Neural progenitor cell (in vitro differentiated cells): ENCODE measurements at regions not wholly inside any gene's neighbourhood (a gene's known extent, or its start where the extent isn't known, plus 50 kb on each side); places are given as distances from the start of the nearest gene placed in this dataset.

ENCODE experiments used
- DNase-seq: peaks from one replicate; pipeline ENCODE4 v3.0.0-alpha.2; 2016; ENCODE audit warnings: low spot score
- H2AFZ ChIP-seq: fragments of 200-600 bp; sonication (generic); replicated peaks from 2 replicates; pipeline ENCODE4 v1.6.1; 2016; ENCODE audit warnings: antibody characterized with exemption
- H3F3A ChIP-seq: fragments of 200-600 bp; sonication (generic); 2 replicates; pipeline ENCODE4 v1.6.1; 2016; ENCODE audit warnings: antibody characterized with exemption, low read depth
- H3K27ac ChIP-seq: fragments of 200-600 bp; sonication (generic); 2 replicates; pipeline ENCODE4 v1.5.1; 2016; ENCODE audit warnings: mild to moderate bottlenecking
- H3K27me3 ChIP-seq: fragments of 200-600 bp; sonication (generic); 2 replicates; pipeline ENCODE4 v1.6.1; 2016; ENCODE audit warnings: mild to moderate bottlenecking, moderate library complexity
- H3K36me3 ChIP-seq: fragments of 200-600 bp; sonication (generic); 2 replicates; pipeline ENCODE4 v1.5.1; 2016
- H3K4me1 ChIP-seq: fragments of 200-600 bp; sonication (generic); 2 replicates; pipeline ENCODE4 v1.6.1; 2016; ENCODE audit warnings: mixed run types
- H3K4me2 ChIP-seq: fragments of 200-600 bp; sonication (generic); 2 replicates; pipeline ENCODE4 v1.6.1; 2016
- H3K4me3 ChIP-seq: fragments of 200-600 bp; sonication (generic); 2 replicates; pipeline ENCODE4 v1.5.1; 2016
- H3K79me2 ChIP-seq: fragments of 200-600 bp; sonication (generic); 2 replicates; pipeline ENCODE4 v1.6.1; 2016; ENCODE audit warnings: low read depth
- H3K9ac ChIP-seq: fragments of 200-600 bp; sonication (generic); 2 replicates; pipeline ENCODE4 v1.6.1; 2016
- H3K9me3 ChIP-seq: fragments of 200-600 bp; sonication (generic); 2 replicates; pipeline ENCODE4 v1.5.1; 2016; ENCODE audit warnings: low read depth
- H4K20me1 ChIP-seq: fragments of 200-600 bp; sonication (generic); 2 replicates; pipeline ENCODE4 v1.6.1; 2016; ENCODE audit warnings: low read depth
- H3K27ac Mint-ChIP-seq: 3 replicates; pipeline ENCODE4 v1.8.0; 2021; ENCODE audit warnings: mixed read lengths
- H3K27me3 Mint-ChIP-seq: 2 replicates; pipeline ENCODE4 v1.8.0; 2022; ENCODE audit warnings: low read depth, mild to moderate bottlenecking, inconsistent platforms, moderate library complexity, mixed read lengths; ENCODE audit not compliant: insufficient read depth
- H3K36me3 Mint-ChIP-seq: 3 replicates; pipeline ENCODE4 v1.8.0; 2021; ENCODE audit warnings: mixed read lengths
- H3K4me1 Mint-ChIP-seq: 3 replicates; pipeline ENCODE4 v1.8.0; 2021; ENCODE audit warnings: mixed read lengths
- H3K4me3 Mint-ChIP-seq: 3 replicates; pipeline ENCODE4 v1.8.0; 2021; ENCODE audit warnings: mild to moderate bottlenecking, moderate library complexity, mixed read lengths
- H3K9me3 Mint-ChIP-seq: 3 replicates; pipeline ENCODE4 v1.8.0; 2020; ENCODE audit warnings: mixed read lengths
- EZH2 ChIP-seq: fragments of 200-600 bp; sonication (generic); IDR thresholded peaks from 2 replicates; pipeline ENCODE4 v1.6.1; 2017; ENCODE audit warnings: antibody characterized with exemption, mild to moderate bottlenecking, moderate library complexity
- EZH2phosphoT487 ChIP-seq: fragments of 200-600 bp; sonication (generic); IDR thresholded peaks from 2 replicates; pipeline ENCODE4 v1.6.1; 2017; ENCODE audit warnings: antibody characterized with exemption
- TF ChIP-seq, protein P1 (sequence below): fragments of 200-600 bp; sonication (generic); IDR thresholded peaks from 2 replicates; pipeline ENCODE4 v1.5.1; 2017; ENCODE audit warnings: antibody characterized with exemption, mild to moderate bottlenecking

DNA sequence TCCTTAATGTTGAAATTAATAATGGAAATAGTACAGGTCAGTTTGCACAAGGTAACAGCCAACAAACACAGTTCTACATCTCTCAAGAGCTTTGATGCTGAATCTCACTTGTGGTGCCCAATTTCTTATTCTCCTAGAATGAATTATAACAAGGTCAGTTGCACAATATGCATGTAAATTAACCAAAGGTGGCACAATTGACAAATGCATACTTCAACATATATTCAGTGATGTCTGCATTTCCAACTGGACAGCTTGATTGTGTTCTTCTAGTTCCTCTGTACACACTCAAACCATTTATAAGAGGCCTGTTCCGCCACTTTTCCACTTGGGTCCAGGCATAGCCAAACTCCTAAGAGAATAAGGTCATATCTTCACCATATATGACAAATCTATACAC lies 210.3 kb upstream of the EPHA5 start:
- Histone ChIP-seq H3K9ac (no peak overlapping the region), H4K20me1 (no peaks in the 10 kb centered on the region), H3K79me2 (no peaks in the 10 kb centered on the region), H3K4me3 (no peak overlapping the region), H3K36me3 (no peaks in the 10 kb centered on the region), H3K4me1 (no peaks in the 10 kb centered on the region), H3K27me3 (no peaks in the 10 kb centered on the region), H3F3A (no peaks in the 10 kb centered on the region), H3K9me3 (no peaks in the 10 kb centered on the region), H3K27ac (no peak overlapping the region), H2AFZ (no peak overlapping the region), H3K4me2 (no peak overlapping the region)
- H3K9me3 Mint-ChIP-seq = peaks cover 2% of the 10 kb centered on the region
- no peaks in the 10 kb centered on the region for H3K4me1 Mint-ChIP-seq
- DNase-seq = no peak
- H3K27ac Mint-ChIP-seq = no peak overlapping the region
- H3K27me3 Mint-ChIP-seq = no peaks in the 10 kb centered on the region
- H3K36me3 Mint-ChIP-seq = no peaks in the 10 kb centered on the region
- no peak for TF ChIP-seq EZH2phosphoT487
- TF ChIP-seq, protein P1, sequence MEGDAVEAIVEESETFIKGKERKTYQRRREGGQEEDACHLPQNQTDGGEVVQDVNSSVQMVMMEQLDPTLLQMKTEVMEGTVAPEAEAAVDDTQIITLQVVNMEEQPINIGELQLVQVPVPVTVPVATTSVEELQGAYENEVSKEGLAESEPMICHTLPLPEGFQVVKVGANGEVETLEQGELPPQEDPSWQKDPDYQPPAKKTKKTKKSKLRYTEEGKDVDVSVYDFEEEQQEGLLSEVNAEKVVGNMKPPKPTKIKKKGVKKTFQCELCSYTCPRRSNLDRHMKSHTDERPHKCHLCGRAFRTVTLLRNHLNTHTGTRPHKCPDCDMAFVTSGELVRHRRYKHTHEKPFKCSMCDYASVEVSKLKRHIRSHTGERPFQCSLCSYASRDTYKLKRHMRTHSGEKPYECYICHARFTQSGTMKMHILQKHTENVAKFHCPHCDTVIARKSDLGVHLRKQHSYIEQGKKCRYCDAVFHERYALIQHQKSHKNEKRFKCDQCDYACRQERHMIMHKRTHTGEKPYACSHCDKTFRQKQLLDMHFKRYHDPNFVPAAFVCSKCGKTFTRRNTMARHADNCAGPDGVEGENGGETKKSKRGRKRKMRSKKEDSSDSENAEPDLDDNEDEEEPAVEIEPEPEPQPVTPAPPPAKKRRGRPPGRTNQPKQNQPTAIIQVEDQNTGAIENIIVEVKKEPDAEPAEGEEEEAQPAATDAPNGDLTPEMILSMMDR = no peak
- no peak for TF ChIP-seq EZH2
- no peak overlapping the region for H3K4me3 Mint-ChIP-seq

DNA sequence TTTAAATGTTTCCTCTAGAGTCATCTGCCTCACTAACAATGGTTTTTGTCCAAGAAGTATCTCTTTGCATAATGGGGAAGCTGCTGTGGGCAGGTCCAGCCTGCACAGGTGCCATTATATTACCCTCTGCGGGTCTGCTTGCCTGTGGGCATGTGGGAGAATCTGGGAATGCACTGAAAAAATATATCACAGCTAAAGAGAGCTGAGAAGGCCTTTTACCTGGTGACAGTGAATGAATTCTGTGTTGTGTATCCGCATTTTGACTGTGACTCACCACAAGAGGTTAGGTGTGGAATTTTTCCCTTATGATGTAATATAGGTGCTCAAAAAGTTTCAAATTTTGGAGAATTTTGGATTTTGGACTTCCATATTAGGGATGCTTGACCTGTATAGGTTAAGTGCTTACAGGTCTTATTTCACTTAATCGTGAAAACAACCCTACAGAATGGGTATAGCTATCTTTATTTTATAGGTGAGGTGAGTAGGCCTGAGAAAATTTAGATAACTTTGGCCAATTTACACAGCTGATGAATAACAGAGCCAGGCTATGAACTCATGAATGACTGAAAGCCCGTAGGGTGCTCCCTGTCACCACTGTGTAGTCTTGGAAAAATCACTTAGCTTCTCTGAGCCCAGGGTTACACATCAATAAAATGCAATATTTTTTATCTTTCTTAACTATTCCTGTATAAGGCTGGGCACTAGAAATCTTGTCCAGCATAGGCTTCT lies 198.0 kb upstream of the EPHA5 start:
- no peak overlapping the region for H3K4me3 ChIP-seq
- TF ChIP-seq, protein P1 = no peak
- no peak for TF ChIP-seq EZH2
- TF ChIP-seq EZH2phosphoT487 = no peak
- no peaks in the 10 kb centered on the region for H3K4me1 Mint-ChIP-seq
- no peaks in the 10 kb centered on the region for H3K36me3 Mint-ChIP-seq
- no peaks in the 10 kb centered on the region for H3K36me3 ChIP-seq
- no peaks in the 10 kb centered on the region for H3K9me3 ChIP-seq
- no peaks in the 10 kb centered on the region for H3F3A ChIP-seq
- no peaks in the 10 kb centered on the region for H3K4me1 ChIP-seq
- no peak overlapping the region for H3K4me3 Mint-ChIP-seq
- H2AFZ ChIP-seq = no peak overlapping the region
- H3K79me2 ChIP-seq = no peaks in the 10 kb centered on the region
- no peak overlapping the region for H3K9ac ChIP-seq
- no peak for DNase-seq
- H3K27me3 ChIP-seq = no peaks in the 10 kb centered on the region
- no peaks in the 10 kb centered on the region for H3K27me3 Mint-ChIP-seq
- H3K27ac Mint-ChIP-seq = no peak overlapping the region
- H3K9me3 Mint-ChIP-seq = no peaks in the 10 kb centered on the region
- no peaks in the 10 kb centered on the region for H4K20me1 ChIP-seq
- H3K27ac ChIP-seq = no peak overlapping the region
- no peak overlapping the region for H3K4me2 ChIP-seq

DNA sequence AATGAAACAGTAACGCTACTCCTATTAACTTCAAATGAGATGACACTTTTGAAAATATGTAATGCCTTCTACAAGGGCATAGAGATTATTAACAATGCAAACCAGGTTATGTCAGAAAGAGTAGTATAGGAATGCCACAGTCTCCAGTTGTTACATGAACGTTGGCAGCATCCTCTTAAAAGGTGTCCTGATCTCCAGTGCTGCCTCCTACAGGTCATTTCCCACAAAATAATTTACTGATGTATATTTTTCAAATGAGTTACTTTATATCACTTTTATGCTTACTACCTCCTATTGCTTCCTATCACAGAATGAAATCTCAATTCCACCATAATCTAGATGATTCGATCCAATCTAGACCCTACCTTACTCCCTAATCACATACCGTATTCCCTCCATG lies 195.2 kb upstream of the EPHA5 start:
- Mint-ChIP-seq H3K27me3 (no peaks in the 10 kb centered on the region), H3K4me1 (no peaks in the 10 kb centered on the region), H3K4me3 (no peak overlapping the region), H3K36me3 (no peaks in the 10 kb centered on the region), H3K9me3 (no peaks in the 10 kb centered on the region), H3K27ac (no peak overlapping the region)
- Histone ChIP-seq H3K9ac (no peak overlapping the region), H3K9me3 (no peaks in the 10 kb centered on the region), H3K4me3 (no peak overlapping the region), H3K27ac (no peak overlapping the region), H3K36me3 (no peaks in the 10 kb centered on the region), H3K79me2 (no peaks in the 10 kb centered on the region), H3K4me2 (no peak overlapping the region), H2AFZ (no peak overlapping the region), H3K4me1 (peaks cover 3% of the 10 kb centered on the region), H3F3A (no peaks in the 10 kb centered on the region), H4K20me1 (no peaks in the 10 kb centered on the region), H3K27me3 (no peaks in the 10 kb centered on the region)
- DNase-seq = peak; percentile 34
- TF ChIP-seq, protein P1 = peak; percentile 63
- TF ChIP-seq EZH2phosphoT487 (no peak), EZH2 (no peak)
